ENCODE measurements at regions not wholly inside any gene's neighbourhood (a gene's known extent, or its start where the extent isn't known, plus 50 kb on each side); places are given as distances from the start of the nearest gene placed in this dataset.

GRCh38 chr15:67892559-67893377 lies 52.9 kb upstream of the RNU6-1 start:
- no peak for DNase-seq

- DNase-seq = no peak
Measured at GRCh38 chr15:67895237-67895636, 55.4 kb upstream of the RNU6-1 start.

DNA sequence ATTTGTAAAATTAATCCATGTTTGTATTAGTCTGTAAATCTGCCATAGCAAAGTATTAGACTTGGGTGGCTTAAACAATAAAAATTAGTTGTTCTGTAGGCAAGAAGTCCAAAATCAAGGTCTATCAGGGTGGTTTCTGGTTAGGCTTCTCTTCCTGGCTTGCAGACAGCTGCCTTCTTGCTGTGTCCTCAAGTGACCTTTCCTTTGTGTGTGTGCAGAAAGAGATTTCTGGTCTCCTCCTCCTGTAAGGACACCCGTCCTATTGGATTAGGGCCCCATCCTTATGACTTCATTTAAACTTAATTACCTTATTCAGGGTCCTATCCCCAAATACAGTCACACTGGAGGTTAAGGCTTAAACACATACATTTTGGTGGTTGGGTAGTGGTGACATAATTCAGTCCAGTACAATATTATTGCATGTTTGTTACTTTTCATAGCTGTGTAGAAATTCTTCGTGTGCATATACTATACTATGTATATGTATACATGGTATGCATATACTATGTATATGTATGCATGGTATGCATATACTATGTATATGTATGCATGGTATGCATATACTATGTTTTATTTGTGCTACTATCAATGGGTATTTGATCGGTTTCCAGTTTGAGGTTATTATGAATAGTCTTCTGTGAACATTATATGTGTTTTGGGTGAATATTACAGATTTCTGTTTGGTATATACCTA lies 57.9 kb upstream of the RNU6-1 start:
- DNase-seq = no peak

DNA sequence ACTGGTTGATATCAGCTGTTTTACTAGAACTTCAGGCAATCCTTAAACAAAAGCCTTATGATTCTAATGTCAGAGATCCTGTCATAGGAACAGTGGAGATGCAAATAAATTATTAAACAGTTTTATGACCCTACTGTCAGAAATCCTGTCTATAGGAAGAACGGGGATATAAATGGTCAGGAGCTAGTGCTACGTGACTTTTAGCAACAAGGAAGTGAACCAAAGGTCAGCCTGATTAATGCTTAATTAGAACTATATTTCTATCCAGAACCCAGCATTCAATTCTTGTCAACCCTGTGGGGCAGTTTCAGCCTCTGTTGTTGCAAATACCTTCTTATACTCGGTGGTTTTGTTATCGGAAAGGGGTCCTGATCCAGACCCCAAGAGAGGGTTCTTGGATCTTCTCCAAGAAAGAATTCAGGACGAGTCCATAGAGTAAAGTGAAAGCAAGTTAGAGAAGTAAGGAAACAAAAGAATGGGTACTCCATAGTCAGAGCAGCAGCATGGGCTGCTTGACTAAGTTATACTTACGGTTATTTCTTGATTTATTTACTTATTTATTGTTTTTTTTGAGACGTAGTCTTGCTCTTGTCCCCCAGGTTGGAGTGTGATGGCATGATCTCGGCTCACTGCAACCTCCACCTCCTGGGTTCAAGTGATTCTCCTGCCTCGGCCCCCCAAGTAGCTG lies 59.9 kb upstream of the RNU6-1 start:
- no peak for DNase-seq

- DNase-seq = no peak
Measured at GRCh38 chr15:67900621-67901147, 60.8 kb upstream of the RNU6-1 start.

- no peak for DNase-seq
Measured at GRCh38 chr15:67901922-67902321, 62.1 kb upstream of the RNU6-1 start.

- no peak for DNase-seq
Measured at GRCh38 chr15:67902579-67903009, 62.7 kb upstream of the RNU6-1 start.

- DNase-seq = no peak
Measured at GRCh38 chr15:67903708-67904107, 63.9 kb upstream of the RNU6-1 start.

DNA sequence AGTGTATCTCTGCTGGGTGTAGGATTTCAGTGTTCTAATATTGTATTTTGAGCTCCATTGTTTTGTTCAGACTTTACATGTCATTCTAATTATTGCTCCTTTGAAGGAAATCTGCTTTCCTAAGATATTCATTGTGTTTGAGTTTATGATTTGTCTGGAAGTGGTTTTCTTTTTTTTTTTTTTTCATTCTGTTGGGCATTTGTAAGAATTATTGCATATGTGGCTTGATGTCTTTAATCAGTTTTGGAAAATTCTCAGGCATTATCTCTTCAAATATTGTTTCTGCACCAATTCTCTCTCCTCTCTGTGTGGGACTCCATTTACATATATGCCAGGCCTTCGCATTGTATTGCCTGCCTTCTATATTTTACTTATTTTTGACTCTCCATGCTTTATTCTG lies 65.8 kb upstream of the RNU6-1 start:
- DNase-seq = no peak

GRCh38 chr15:67906382-67906781 lies 66.5 kb upstream of the RNU6-1 start:
- no peak for DNase-seq

- DNase-seq = no peak
Measured at GRCh38 chr15:67907184-67907723, 67.4 kb upstream of the RNU6-1 start.

DNA sequence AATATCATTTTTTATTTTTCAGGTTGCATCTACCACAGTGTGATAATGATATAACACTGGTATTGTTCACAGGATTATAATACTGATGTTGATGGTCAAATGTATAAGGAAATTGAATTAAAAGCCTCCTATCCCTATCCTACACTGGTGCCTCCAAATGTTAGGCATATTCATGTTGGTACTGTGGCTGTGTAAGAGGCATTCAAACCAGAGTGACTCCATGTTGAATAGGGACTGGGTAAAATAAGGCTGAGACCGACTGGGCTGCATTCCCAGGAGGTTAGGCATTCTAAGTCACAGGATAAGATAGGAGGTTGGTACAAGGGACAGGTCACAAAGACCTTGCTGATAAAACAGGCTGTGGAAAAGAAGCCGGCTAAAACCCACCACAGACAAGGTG lies 68.9 kb upstream of the RNU6-1 start:
- no peak for DNase-seq

DNA sequence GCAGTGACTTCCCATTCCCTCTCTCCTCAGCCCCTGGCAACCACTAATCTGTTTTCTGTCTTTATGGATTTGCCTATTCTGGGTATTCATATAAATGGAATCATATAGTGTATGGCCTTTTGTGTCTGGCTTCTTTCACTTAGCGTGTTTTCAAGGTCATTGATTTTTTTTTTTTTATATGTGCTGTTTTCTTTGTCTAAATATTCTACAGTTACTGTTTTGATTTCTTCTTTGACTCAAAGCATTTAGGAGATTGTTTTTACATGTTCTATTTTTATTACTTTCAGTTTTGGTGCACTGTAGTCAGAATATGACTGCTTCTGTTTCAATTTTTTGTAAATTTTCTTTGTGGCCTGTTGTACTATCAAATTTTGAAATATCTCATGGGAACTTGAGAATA lies 71.9 kb upstream of the RNU6-1 start:
- DNase-seq = no peak

DNA sequence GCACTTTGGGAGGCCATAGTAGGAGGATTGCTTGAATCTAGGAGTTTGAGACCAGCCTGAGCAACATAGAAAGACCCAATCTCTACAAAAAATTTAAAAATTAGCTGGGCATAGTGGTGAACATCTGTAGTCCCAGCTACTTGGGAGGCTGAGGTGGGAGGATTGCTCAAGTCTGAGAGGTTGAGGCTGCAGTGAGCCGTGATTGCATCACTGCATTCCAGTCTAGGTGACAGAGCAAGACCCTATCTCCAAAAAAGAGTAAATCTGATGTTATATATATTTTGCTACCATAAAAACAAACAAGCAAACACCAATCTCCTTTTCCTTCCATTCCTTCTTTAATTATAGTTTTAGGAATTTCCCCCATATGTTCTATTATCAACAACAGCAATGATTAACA lies 74.2 kb upstream of the RNU6-1 start:
- DNase-seq = no peak

GRCh38 chr15:67914537-67915460 lies 75.0 kb upstream of the RNU6-1 start:
- DNase-seq = no peak

DNA sequence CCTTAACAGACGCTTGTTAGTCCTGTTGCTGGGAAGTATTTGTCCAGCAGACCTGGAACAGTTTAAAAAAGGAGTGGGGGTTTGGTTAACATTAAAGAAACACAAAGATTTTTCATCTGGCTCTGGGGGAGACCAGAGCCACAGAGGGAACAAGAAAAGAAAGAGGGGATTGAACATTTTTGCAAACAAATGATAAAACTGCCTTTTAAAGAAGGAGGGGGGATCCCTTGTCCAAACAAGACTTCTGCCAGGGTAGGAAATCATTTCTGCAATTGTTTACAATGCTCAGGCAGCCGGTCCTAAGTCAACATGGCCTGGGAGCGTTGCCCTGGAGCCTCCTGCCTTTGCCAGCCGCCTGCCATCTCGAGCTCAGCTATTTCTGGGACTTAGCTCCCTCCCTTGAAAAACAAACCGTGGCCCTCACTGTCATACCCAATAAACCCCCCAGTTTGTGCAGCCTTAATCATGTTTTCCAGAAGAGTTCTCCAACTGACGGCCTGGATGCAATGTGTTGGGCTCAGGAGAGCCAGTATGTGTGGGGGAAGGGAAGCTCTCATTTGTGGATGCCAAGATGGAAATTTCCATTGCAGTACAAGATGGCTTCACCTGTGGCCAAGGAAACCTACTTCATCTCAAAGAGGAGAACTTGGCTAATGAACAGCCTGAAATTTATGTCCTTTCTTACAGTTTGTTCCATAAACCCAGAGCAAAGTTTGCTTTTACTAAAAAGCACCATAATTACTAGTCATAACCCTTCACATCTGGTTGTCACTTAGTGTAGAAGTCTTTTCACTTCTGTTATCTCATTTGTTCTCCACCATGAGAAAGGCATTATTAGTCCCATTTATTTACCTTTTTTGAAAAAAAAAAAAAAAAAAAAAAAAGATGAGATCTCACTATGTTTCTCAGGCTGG lies 75.9 kb upstream of the RNU6-1 start:
- no peak for DNase-seq

DNA sequence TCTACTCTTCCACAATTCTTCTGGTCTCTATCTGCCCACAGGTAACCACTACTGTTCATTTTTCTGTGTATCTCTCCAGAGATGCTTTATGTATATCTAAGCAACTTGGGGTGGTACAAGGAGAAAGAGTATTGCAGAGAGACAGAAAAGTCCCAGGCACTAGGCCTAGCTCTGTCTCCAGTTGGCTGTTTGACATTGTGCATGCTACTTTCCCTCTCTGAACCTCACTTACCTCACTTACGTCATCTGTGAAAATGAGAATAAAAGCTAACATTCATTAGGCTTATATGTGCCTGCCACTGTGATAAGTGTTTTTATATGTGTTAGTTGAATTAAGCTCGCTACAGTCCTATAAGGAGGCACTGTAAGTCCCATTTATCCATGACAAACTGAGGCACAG lies 76.7 kb upstream of the RNU6-1 start:
- no peak for DNase-seq

- DNase-seq = no peak
Measured at GRCh38 chr15:67917037-67917436, 77.2 kb upstream of the RNU6-1 start.

DNA sequence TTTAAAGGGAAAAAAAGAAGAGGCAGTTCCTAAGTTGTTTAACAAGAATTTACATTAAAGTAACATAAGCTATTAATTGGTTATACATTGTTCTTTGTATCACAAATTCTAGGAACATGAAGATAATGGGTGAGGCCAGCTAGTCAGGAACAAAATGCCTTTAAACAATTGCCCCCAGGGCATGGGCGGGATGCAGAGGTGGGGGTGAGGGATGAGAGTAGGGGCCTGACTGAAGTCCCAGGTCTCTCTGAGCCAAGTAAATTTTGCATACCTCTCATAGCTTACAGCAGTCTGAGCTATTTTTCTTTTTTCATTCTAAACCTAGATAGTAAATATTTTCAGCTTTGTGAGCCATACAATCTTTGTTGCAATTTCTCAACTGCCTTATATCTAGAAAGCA lies 77.8 kb upstream of the RNU6-1 start:
- no peak for DNase-seq

- no peak for DNase-seq
Measured at GRCh38 chr15:67918205-67918861, 78.5 kb upstream of the RNU6-1 start.
